ENCODE measurements at regions not wholly inside any gene's neighbourhood (a gene's known extent, or its start where the extent isn't known, plus 50 kb on each side); places are given as distances from the start of the nearest gene placed in this dataset.
"Not testable (repeated sequence)": the region's sequence is repeated elsewhere in the genome, so short reads cannot be mapped to it uniquely, and the experiment has no call there.

- not testable (repeated sequence) for TF ChIP-seq CTCF, POLR2A (IDR thresholded peaks at IDR 0.05)
Observed at GRCh38 chr11:90582999-90583398, 360.1 kb upstream of the CHORDC1 start.
